Dendritic cell treated with granulocyte-macrophage colony-stimulating factor and Interleukin-4, amounts not matched to agents 40 ng/mL and 50 ng/mL, for 4 days (primary cell): ENCODE measurements at regions not wholly inside any gene's neighbourhood (a gene's known extent, or its start where the extent isn't known, plus 50 kb on each side); places are given as distances from the start of the nearest gene placed in this dataset.

Source experiments
- H3K27ac Mint-ChIP-seq: one replicate; pipeline ENCODE4 v1.8.0; 2022; ENCODE audit warnings: mild to moderate bottlenecking, mixed read lengths
- H3K27me3 Mint-ChIP-seq: one replicate; pipeline ENCODE4 v1.8.0; 2022; ENCODE audit warnings: mild to moderate bottlenecking, mixed read lengths
- H3K36me3 Mint-ChIP-seq: one replicate; pipeline ENCODE4 v1.8.0; 2022; ENCODE audit warnings: low read depth, mixed read lengths
- H3K4me1 Mint-ChIP-seq: one replicate; pipeline ENCODE4 v1.8.0; 2022; ENCODE audit warnings: low read depth, mixed read lengths
- H3K4me3 Mint-ChIP-seq: one replicate; pipeline ENCODE4 v1.8.0; 2022; ENCODE audit warnings: mild to moderate bottlenecking, moderate library complexity, mixed read lengths
- H3K9me3 Mint-ChIP-seq: one replicate; pipeline ENCODE4 v1.8.0; 2022; ENCODE audit warnings: mixed read lengths
- intact Hi-C: fragments of 100-400 bp; cut with micrococcal nuclease; formaldehyde crosslinking; loops from one replicate; pipeline ENCODE4 v1.15.0; 2022

- Mint-ChIP-seq H3K27me3 (peaks cover 6% of the 10 kb centered on the region), H3K4me1 (no peaks in the 10 kb centered on the region), H3K4me3 (no peak overlapping the region), H3K27ac (no peak overlapping the region), H3K9me3 (no peaks in the 10 kb centered on the region), H3K36me3 (no peaks in the 10 kb centered on the region)
- intact Hi-C loops, result no loop called here
Observed at GRCh38 chr15:60134609-60135008, 130.5 kb downstream of the FOXB1 start.

GRCh38 chr15:60135961-60136360, 131.8 kb downstream of the FOXB1 start:
- Mint-ChIP-seq H3K9me3 (no peaks in the 10 kb centered on the region), H3K36me3 (no peaks in the 10 kb centered on the region), H3K27ac (no peak overlapping the region), H3K4me1 (no peaks in the 10 kb centered on the region), H3K27me3 (peaks cover 7% of the 10 kb centered on the region), H3K4me3 (no peak overlapping the region)
- intact Hi-C loops, result no loop called here

- intact Hi-C loops, result no loop called here
- Mint-ChIP-seq H3K36me3 (no peaks in the 10 kb centered on the region), H3K9me3 (no peaks in the 10 kb centered on the region), H3K27ac (no peak overlapping the region), H3K4me3 (no peak overlapping the region), H3K4me1 (no peaks in the 10 kb centered on the region), H3K27me3 (peaks cover 7% of the 10 kb centered on the region)
Observed at GRCh38 chr15:60137711-60138396, 133.7 kb downstream of the FOXB1 start.

- Mint-ChIP-seq H3K27ac (no peak overlapping the region), H3K9me3 (no peaks in the 10 kb centered on the region), H3K4me1 (no peaks in the 10 kb centered on the region), H3K4me3 (no peak overlapping the region), H3K36me3 (no peaks in the 10 kb centered on the region), H3K27me3 (peaks cover 7% of the 10 kb centered on the region)
- intact Hi-C loops, result no loop called here
Observed at GRCh38 chr15:60138397-60138968, 134.4 kb downstream of the FOXB1 start.

GRCh38 chr15:60152386-60152785, 148.3 kb downstream of the FOXB1 start:
- intact Hi-C loops, result no loop called here
- no peaks in the 10 kb centered on the region for H3K9me3 Mint-ChIP-seq
- no peak overlapping the region for H3K4me3 Mint-ChIP-seq
- no peaks in the 10 kb centered on the region for H3K4me1 Mint-ChIP-seq
- no peaks in the 10 kb centered on the region for H3K27me3 Mint-ChIP-seq
- no peaks in the 10 kb centered on the region for H3K36me3 Mint-ChIP-seq
- no peak overlapping the region for H3K27ac Mint-ChIP-seq

GRCh38 chr15:60154764-60155325, 150.7 kb downstream of the FOXB1 start:
- H3K27me3 Mint-ChIP-seq, result peaks cover 1% of the 10 kb centered on the region
- H3K4me3 Mint-ChIP-seq, result no peak overlapping the region
- H3K9me3 Mint-ChIP-seq, result no peaks in the 10 kb centered on the region
- H3K4me1 Mint-ChIP-seq, result no peaks in the 10 kb centered on the region
- intact Hi-C loops, result no loop called here
- H3K27ac Mint-ChIP-seq, result no peak overlapping the region
- H3K36me3 Mint-ChIP-seq, result no peaks in the 10 kb centered on the region

- intact Hi-C loops, result no loop called here
- H3K4me3 Mint-ChIP-seq, result no peak overlapping the region
- no peak overlapping the region for H3K27ac Mint-ChIP-seq
- no peaks in the 10 kb centered on the region for H3K4me1 Mint-ChIP-seq
- H3K27me3 Mint-ChIP-seq, result peaks cover 1% of the 10 kb centered on the region
- no peaks in the 10 kb centered on the region for H3K9me3 Mint-ChIP-seq
- no peaks in the 10 kb centered on the region for H3K36me3 Mint-ChIP-seq
Observed at GRCh38 chr15:60155661-60156060, 151.6 kb downstream of the FOXB1 start.

- Mint-ChIP-seq H3K9me3 (no peaks in the 10 kb centered on the region), H3K36me3 (no peaks in the 10 kb centered on the region), H3K27ac (no peak overlapping the region), H3K4me3 (no peak overlapping the region), H3K4me1 (no peaks in the 10 kb centered on the region), H3K27me3 (peaks cover 1% of the 10 kb centered on the region)
- intact Hi-C loops, result no loop called here
Observed at GRCh38 chr15:60160909-60161308, 156.8 kb downstream of the FOXB1 start.

GRCh38 chr15:60161704-60162103, 157.6 kb downstream of the FOXB1 start:
- Mint-ChIP-seq H3K4me3 (no peak overlapping the region), H3K9me3 (no peaks in the 10 kb centered on the region), H3K4me1 (no peaks in the 10 kb centered on the region), H3K27me3 (peaks cover 1% of the 10 kb centered on the region), H3K36me3 (no peaks in the 10 kb centered on the region), H3K27ac (no peak overlapping the region)
- intact Hi-C loops, result no loop called here

GRCh38 chr15:60162251-60162967, 158.3 kb downstream of the FOXB1 start:
- Mint-ChIP-seq H3K27ac (no peak overlapping the region), H3K36me3 (no peaks in the 10 kb centered on the region), H3K27me3 (peaks cover 1% of the 10 kb centered on the region), H3K4me1 (no peaks in the 10 kb centered on the region), H3K4me3 (no peak overlapping the region), H3K9me3 (no peaks in the 10 kb centered on the region)
- intact Hi-C loops, result no loop called here

GRCh38 chr15:60162968-60163355, 158.9 kb downstream of the FOXB1 start:
- no peaks in the 10 kb centered on the region for H3K4me1 Mint-ChIP-seq
- no peaks in the 10 kb centered on the region for H3K9me3 Mint-ChIP-seq
- no peak overlapping the region for H3K4me3 Mint-ChIP-seq
- intact Hi-C loops, result no loop called here
- H3K27ac Mint-ChIP-seq, result no peak overlapping the region
- H3K36me3 Mint-ChIP-seq, result no peaks in the 10 kb centered on the region
- H3K27me3 Mint-ChIP-seq, result peaks cover 3% of the 10 kb centered on the region

- no peak overlapping the region for H3K4me3 Mint-ChIP-seq
Observed at GRCh38 chr15:60165111-60165510, 161.0 kb downstream of the FOXB1 start.

GRCh38 chr15:60172143-60172542, 168.0 kb downstream of the FOXB1 start:
- Mint-ChIP-seq H3K4me3 (no peak overlapping the region), H3K4me1 (no peaks in the 10 kb centered on the region), H3K27me3 (peaks cover 2% of the 10 kb centered on the region), H3K27ac (no peak overlapping the region), H3K9me3 (no peaks in the 10 kb centered on the region), H3K36me3 (no peaks in the 10 kb centered on the region)
- intact Hi-C loops, result no loop called here

More at GRCh38 chr15:60165111-60165510, 161.0 kb downstream of the FOXB1 start:
- intact Hi-C loops, result no loop called here
- Mint-ChIP-seq H3K27ac (no peak overlapping the region), H3K4me1 (no peaks in the 10 kb centered on the region), H3K9me3 (no peaks in the 10 kb centered on the region), H3K36me3 (no peaks in the 10 kb centered on the region), H3K27me3 (peaks cover 2% of the 10 kb centered on the region)

GRCh38 chr15:60179786-60180391, 175.8 kb downstream of the FOXB1 start:
- no peaks in the 10 kb centered on the region for H3K9me3 Mint-ChIP-seq
- no peak overlapping the region for H3K4me3 Mint-ChIP-seq
- peaks cover 9% of the 10 kb centered on the region for H3K27me3 Mint-ChIP-seq
- no peak overlapping the region for H3K27ac Mint-ChIP-seq
- no peaks in the 10 kb centered on the region for H3K36me3 Mint-ChIP-seq
- intact Hi-C loops, result loop anchor here (2.0 to 10.0 kb wide), 3 partner anchors 263 to 487 kb away; no protein-coding TSS in a partner anchor
- no peaks in the 10 kb centered on the region for H3K4me1 Mint-ChIP-seq
